ENCODE measurements at regions not wholly inside any gene's neighbourhood (a gene's known extent, or its start where the extent isn't known, plus 50 kb on each side); places are given as distances from the start of the nearest gene placed in this dataset.
"Not testable (repeated sequence)": the region's sequence is repeated elsewhere in the genome, so short reads cannot be mapped to it uniquely, and the experiment has no call there.

GRCh38 chr3:6452974-6453373 is 407.9 kb upstream of the GRM7 start:
- Histone ChIP-seq H3K36me3 (ENCODE audit: control insufficient read depth in 2 of 2, insufficient read depth in 2 of 2, low read length in 1 of 2) (no peaks in the 10 kb centered on the region), H3K9me3 (ENCODE audit: control insufficient read depth in 2 of 2, insufficient read depth in 1 of 2, low read length in 1 of 2) (no peaks in the 10 kb centered on the region)
- WGBS = 84% methylated on average over 1 of the region's 1 CpG

DNA sequence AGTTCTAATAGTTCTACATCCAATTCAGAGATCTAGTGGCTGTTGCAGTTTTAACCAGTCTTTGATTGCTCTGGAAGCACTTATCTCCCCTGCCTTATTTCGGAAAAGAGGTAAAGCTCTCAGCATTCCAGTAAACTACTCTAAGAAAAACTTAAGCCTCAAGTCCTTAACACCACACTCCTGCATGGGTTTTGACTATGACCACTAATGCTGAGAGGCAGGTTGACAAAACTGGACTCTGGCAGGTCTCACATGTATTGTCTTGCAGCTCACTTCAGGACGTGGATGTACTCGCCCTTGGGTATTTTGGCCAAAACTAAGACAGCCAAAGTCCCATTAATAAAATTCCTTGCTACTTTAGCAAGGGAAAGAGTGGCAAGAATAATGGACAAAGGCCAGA is 405.9 kb upstream of the GRM7 start:
- 91% methylated on average over 3 of the region's 3 CpGs for WGBS
- no peaks in the 10 kb centered on the region for H3K27me3 ChIP-seq (ENCODE audit: control insufficient read depth in 2 of 2, insufficient read depth in 1 of 2, low read length in 1 of 2)
- no peak overlapping the region for H3K4me3 ChIP-seq (ENCODE audit: low read length in 2 of 2)
- H3K9me3 ChIP-seq (ENCODE audit: control insufficient read depth in 2 of 2, insufficient read depth in 1 of 2, low read length in 1 of 2) = no peaks in the 10 kb centered on the region
- DNase-seq (ENCODE audit: low read depth in 6 of 9, low spot score in 9 of 9) = no peak
- H3K4me1 ChIP-seq (ENCODE audit: control insufficient read depth in 2 of 2, insufficient read depth in 2 of 2, low read length in 2 of 2) = no peaks in the 10 kb centered on the region
- H3K36me3 ChIP-seq (ENCODE audit: control insufficient read depth in 2 of 2, insufficient read depth in 2 of 2, low read length in 1 of 2) = no peaks in the 10 kb centered on the region
- H3K27ac ChIP-seq (ENCODE audit: low read depth in 1 of 2, low read length in 1 of 2) = no peak overlapping the region

More at GRCh38 chr3:6452974-6453373, 407.9 kb upstream of the GRM7 start:
- DNase-seq (ENCODE audit: low read depth in 6 of 9, low spot score in 9 of 9) = no peak
- no peaks in the 10 kb centered on the region for H3K27me3 ChIP-seq (ENCODE audit: control insufficient read depth in 2 of 2, insufficient read depth in 1 of 2, low read length in 1 of 2)
- H3K4me3 ChIP-seq (ENCODE audit: low read length in 2 of 2) = no peak overlapping the region
- H3K4me1 ChIP-seq (ENCODE audit: control insufficient read depth in 2 of 2, insufficient read depth in 2 of 2, low read length in 2 of 2) = no peaks in the 10 kb centered on the region
- no peak overlapping the region for H3K27ac ChIP-seq (ENCODE audit: low read depth in 1 of 2, low read length in 1 of 2)

DNA sequence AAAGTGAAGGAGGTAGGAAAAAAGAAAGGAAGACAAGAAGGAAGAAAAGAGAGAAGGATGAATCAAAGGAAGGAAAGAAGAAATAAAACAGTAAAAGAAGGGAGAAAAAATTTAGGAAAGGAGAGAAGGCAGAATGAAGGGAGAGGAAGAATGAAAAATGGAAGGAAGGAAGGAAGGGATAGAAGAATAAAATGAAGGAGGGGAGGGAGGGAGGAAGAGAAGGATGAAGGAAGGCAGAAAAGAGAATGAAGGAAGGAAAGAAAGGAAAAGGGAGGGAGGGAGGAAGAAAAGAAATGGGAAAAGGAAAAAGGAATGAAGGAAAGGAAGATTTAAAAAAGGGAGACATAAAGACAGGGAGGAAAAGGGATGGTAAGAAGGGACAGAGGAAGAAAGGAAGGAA is 393.7 kb upstream of the GRM7 start:
- Histone ChIP-seq H3K27ac (ENCODE audit: low read depth in 1 of 2, low read length in 1 of 2) (no peak overlapping the region), H3K4me1 (ENCODE audit: control insufficient read depth in 2 of 2, insufficient read depth in 2 of 2, low read length in 2 of 2) (no peaks in the 10 kb centered on the region), H3K4me3 (ENCODE audit: low read length in 2 of 2) (no peak overlapping the region), H3K27me3 (ENCODE audit: control insufficient read depth in 2 of 2, insufficient read depth in 1 of 2, low read length in 1 of 2) (no peaks in the 10 kb centered on the region), H3K9me3 (ENCODE audit: control insufficient read depth in 2 of 2, insufficient read depth in 1 of 2, low read length in 1 of 2) (no peaks in the 10 kb centered on the region), H3K36me3 (ENCODE audit: control insufficient read depth in 2 of 2, insufficient read depth in 2 of 2, low read length in 1 of 2) (no peaks in the 10 kb centered on the region)
- no peak for DNase-seq (ENCODE audit: low read depth in 6 of 9, low spot score in 9 of 9)

GRCh38 chr3:6468589-6468988 is 392.3 kb upstream of the GRM7 start:
- Histone ChIP-seq H3K27ac (ENCODE audit: low read depth in 1 of 2, low read length in 1 of 2) (no peak overlapping the region), H3K9me3 (ENCODE audit: control insufficient read depth in 2 of 2, insufficient read depth in 1 of 2, low read length in 1 of 2) (no peaks in the 10 kb centered on the region), H3K4me1 (ENCODE audit: control insufficient read depth in 2 of 2, insufficient read depth in 2 of 2, low read length in 2 of 2) (no peaks in the 10 kb centered on the region), H3K27me3 (ENCODE audit: control insufficient read depth in 2 of 2, insufficient read depth in 1 of 2, low read length in 1 of 2) (no peaks in the 10 kb centered on the region), H3K4me3 (ENCODE audit: low read length in 2 of 2) (no peak overlapping the region), H3K36me3 (ENCODE audit: control insufficient read depth in 2 of 2, insufficient read depth in 2 of 2, low read length in 1 of 2) (no peaks in the 10 kb centered on the region)
- no peak for DNase-seq (ENCODE audit: low read depth in 6 of 9, low spot score in 9 of 9)
- WGBS = 97% methylated on average over 7 of the region's 7 CpGs

DNA sequence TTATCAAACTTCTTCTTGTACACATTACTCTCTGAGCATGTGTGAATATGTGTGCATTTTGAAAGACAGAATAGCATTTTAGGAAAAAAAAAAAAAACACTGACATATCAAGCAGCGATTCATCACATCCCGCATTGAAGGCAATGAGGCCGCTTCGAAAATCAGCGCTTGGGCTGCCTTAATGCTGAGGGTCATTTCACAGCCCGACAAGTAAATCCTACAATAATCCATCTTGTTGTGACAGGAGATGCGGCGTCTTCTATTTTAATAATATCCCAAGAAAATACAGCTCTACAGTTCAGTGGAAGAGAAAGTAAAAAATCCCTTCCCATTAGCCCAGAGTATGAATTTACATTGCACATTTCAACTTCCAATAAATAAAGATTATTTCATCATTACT is 389.2 kb upstream of the GRM7 start:
- no peaks in the 10 kb centered on the region for H3K27me3 ChIP-seq (ENCODE audit: control insufficient read depth in 2 of 2, insufficient read depth in 1 of 2, low read length in 1 of 2)
- H3K27ac ChIP-seq (ENCODE audit: low read depth in 1 of 2, low read length in 1 of 2) = no peak overlapping the region
- 88% methylated on average over 8 of the region's 8 CpGs for WGBS
- H3K4me3 ChIP-seq (ENCODE audit: low read length in 2 of 2) = no peak overlapping the region
- H3K9me3 ChIP-seq (ENCODE audit: control insufficient read depth in 2 of 2, insufficient read depth in 1 of 2, low read length in 1 of 2) = no peaks in the 10 kb centered on the region
- no peak for DNase-seq (ENCODE audit: low read depth in 6 of 9, low spot score in 9 of 9)
- no peaks in the 10 kb centered on the region for H3K4me1 ChIP-seq (ENCODE audit: control insufficient read depth in 2 of 2, insufficient read depth in 2 of 2, low read length in 2 of 2)
- H3K36me3 ChIP-seq (ENCODE audit: control insufficient read depth in 2 of 2, insufficient read depth in 2 of 2, low read length in 1 of 2) = no peaks in the 10 kb centered on the region

DNA sequence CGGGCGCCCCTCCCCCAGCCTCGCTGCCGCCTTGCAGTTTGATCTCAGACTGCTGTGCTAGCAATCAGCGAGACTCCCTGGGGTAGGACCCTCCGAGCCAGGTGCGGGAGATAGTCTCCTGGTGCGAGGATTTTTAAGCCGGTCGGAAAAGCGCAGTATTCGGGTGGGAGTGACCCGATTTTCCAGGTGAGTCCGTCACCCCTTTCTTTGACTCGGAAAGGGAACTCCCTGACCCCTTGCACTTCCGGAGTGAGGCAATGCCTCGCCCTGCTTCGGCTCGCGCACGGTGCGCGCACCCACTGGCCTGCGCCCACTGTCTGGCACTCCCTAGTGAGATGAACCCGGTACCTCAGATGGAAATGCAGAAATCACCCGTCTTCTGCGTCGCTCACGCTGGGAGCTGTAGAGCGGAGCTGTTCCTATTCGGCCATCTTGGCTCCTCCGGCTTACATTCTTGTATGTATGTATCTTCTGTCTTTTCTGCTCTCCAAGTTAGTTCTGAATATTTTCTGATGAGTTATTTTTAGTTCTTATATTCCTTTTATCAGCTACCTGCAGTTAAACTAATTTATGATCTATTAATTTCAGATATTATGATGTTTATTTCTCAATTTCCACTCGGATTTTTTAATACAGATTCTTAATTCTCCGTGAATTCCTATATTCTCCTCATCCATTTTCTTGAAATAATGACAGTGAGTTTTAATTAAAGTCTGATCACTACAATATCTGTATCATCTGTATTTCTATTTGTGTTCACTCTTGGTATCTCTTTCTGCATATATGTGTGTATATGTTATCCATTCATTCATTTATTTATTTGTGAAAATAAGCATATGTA is 370.2 kb upstream of the GRM7 start:
- not testable (repeated sequence) for H3K4me1 ChIP-seq (ENCODE audit: control insufficient read depth in 2 of 2, insufficient read depth in 2 of 2, low read length in 2 of 2); DNase-seq (ENCODE audit: low read depth in 6 of 9, low spot score in 9 of 9); H3K36me3 ChIP-seq (ENCODE audit: control insufficient read depth in 2 of 2, insufficient read depth in 2 of 2, low read length in 1 of 2); H3K27ac ChIP-seq (ENCODE audit: low read depth in 1 of 2, low read length in 1 of 2); H3K27me3 ChIP-seq (ENCODE audit: control insufficient read depth in 2 of 2, insufficient read depth in 1 of 2, low read length in 1 of 2); H3K9me3 ChIP-seq (ENCODE audit: control insufficient read depth in 2 of 2, insufficient read depth in 1 of 2, low read length in 1 of 2); H3K4me3 ChIP-seq (ENCODE audit: low read length in 2 of 2)
- WGBS = 96% methylated on average over 27 of the region's 34 CpGs

GRCh38 chr3:6491768-6492167 is 369.1 kb upstream of the GRM7 start:
- DNase-seq (ENCODE audit: low read depth in 6 of 9, low spot score in 9 of 9) = no peak
- no peaks in the 10 kb centered on the region for H3K36me3 ChIP-seq (ENCODE audit: control insufficient read depth in 2 of 2, insufficient read depth in 2 of 2, low read length in 1 of 2)
- no peak overlapping the region for H3K27ac ChIP-seq (ENCODE audit: low read depth in 1 of 2, low read length in 1 of 2)
- no peaks in the 10 kb centered on the region for H3K27me3 ChIP-seq (ENCODE audit: control insufficient read depth in 2 of 2, insufficient read depth in 1 of 2, low read length in 1 of 2)
- peaks cover 0 to 5% of the 10 kb centered on the region in 2 donors for H3K4me1 ChIP-seq (ENCODE audit: control insufficient read depth in 2 of 2, insufficient read depth in 2 of 2, low read length in 2 of 2)
- no peak overlapping the region for H3K4me3 ChIP-seq (ENCODE audit: low read length in 2 of 2)
- 93% methylated on average over 2 of the region's 2 CpGs for WGBS
- H3K9me3 ChIP-seq (ENCODE audit: control insufficient read depth in 2 of 2, insufficient read depth in 1 of 2, low read length in 1 of 2) = peaks cover 0 to 2% of the 10 kb centered on the region in 2 donors

GRCh38 chr3:6492306-6492705 is 368.6 kb upstream of the GRM7 start:
- no peaks in the 10 kb centered on the region for H3K36me3 ChIP-seq (ENCODE audit: control insufficient read depth in 2 of 2, insufficient read depth in 2 of 2, low read length in 1 of 2)
- H3K27ac ChIP-seq (ENCODE audit: low read depth in 1 of 2, low read length in 1 of 2) = no peak overlapping the region
- no peak for DNase-seq (ENCODE audit: low read depth in 6 of 9, low spot score in 9 of 9)
- 40% methylated on average over 1 of the region's 1 CpG for WGBS
- peaks cover 0 to 2% of the 10 kb centered on the region in 2 donors for H3K9me3 ChIP-seq (ENCODE audit: control insufficient read depth in 2 of 2, insufficient read depth in 1 of 2, low read length in 1 of 2)
- H3K27me3 ChIP-seq (ENCODE audit: control insufficient read depth in 2 of 2, insufficient read depth in 1 of 2, low read length in 1 of 2) = no peaks in the 10 kb centered on the region
- peaks cover 0 to 5% of the 10 kb centered on the region in 2 donors for H3K4me1 ChIP-seq (ENCODE audit: control insufficient read depth in 2 of 2, insufficient read depth in 2 of 2, low read length in 2 of 2)
- no peak overlapping the region for H3K4me3 ChIP-seq (ENCODE audit: low read length in 2 of 2)

GRCh38 chr3:6498944-6499343 is 362.0 kb upstream of the GRM7 start:
- H3K27ac ChIP-seq (ENCODE audit: low read depth in 1 of 2, low read length in 1 of 2); DNase-seq (ENCODE audit: low read depth in 6 of 9, low spot score in 9 of 9); H3K4me1 ChIP-seq (ENCODE audit: control insufficient read depth in 2 of 2, insufficient read depth in 2 of 2, low read length in 2 of 2); H3K4me3 ChIP-seq (ENCODE audit: low read length in 2 of 2); H3K27me3 ChIP-seq (ENCODE audit: control insufficient read depth in 2 of 2, insufficient read depth in 1 of 2, low read length in 1 of 2); H3K9me3 ChIP-seq (ENCODE audit: control insufficient read depth in 2 of 2, insufficient read depth in 1 of 2, low read length in 1 of 2); H3K36me3 ChIP-seq (ENCODE audit: control insufficient read depth in 2 of 2, insufficient read depth in 2 of 2, low read length in 1 of 2): not testable (repeated sequence)
- 85% methylated on average over 4 of the region's 4 CpGs for WGBS
